ENCODE measurements at regions not wholly inside any gene's neighbourhood (a gene's known extent, or its start where the extent isn't known, plus 50 kb on each side); places are given as distances from the start of the nearest gene placed in this dataset.

DNA sequence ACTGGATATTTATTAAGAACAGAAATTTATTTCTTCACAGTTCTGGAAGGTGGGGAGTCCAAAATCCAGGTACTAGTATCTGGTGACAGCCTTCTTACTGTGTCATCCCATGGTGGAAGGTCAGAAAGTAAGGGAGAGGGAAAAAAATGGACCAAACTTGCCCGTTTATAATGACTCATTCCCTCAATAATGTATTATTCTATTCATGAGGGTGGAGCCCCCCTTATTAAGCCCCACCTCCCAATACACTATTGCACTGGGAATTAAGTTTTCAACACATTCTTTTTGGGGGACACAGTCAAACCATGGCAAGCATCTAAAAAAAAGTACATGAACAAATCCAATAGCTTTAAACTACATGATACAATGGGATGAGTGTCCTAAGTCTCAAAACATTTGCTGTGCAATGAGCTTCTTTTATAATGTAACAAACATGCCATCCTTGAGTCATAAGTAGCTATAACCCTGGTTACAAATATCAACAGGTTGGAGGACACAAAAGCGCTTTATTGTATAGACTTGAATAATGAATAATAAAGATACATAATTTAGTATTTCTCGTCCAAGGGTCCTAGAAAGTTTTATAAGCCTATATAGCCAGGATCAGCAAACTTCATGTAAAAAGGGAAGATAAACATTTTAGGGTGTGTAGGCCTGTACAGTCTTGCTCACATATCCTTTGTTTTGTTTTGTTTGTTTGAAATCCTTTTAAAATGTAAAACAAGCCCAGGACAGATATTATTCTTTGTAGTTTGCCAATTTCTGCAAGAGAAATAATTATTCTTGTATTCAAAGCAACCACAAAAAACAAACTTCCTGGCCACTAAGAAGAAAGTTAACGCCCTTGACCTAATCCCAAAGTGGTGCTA, 160.6 kb upstream of the RAP2B start:
- Mint-ChIP-seq H3K36me3 (ENCODE audit: low read depth) (no peaks in the 10 kb centered on the region), H3K27ac (no peak overlapping the region), H3K4me3 (ENCODE audit: low read depth) (no peak overlapping the region), H3K9me3 (no peaks in the 10 kb centered on the region), H3K27me3 (ENCODE audit: low read depth) (no peaks in the 10 kb centered on the region), H3K4me1 (ENCODE audit: low read depth) (no peaks in the 10 kb centered on the region)
- intact Hi-C loops (cut with micrococcal nuclease) = no loop called here
- no peak for DNase-seq (ENCODE audit: low spot score)

DNA sequence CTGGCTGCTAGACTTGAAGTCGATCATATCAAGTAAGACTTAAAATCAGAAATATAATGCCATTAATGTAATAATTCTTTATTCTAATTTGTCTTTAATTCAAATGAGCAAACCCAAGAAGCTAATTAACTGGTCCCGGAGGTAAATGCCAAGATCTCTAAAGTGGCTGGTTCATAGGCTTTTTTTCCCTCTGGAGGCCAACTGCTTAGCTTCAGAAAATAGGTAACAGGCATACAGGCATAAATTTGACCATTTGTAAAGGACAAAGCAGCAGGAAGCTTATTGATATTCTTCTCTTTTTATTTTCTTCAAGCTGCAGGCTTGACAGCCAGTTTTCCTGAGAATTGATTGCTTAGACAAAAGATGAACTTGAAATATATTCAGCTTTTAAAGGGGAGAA, 158.6 kb upstream of the RAP2B start:
- H3K4me1 Mint-ChIP-seq (ENCODE audit: low read depth) = no peaks in the 10 kb centered on the region
- H3K4me3 Mint-ChIP-seq (ENCODE audit: low read depth) = no peak overlapping the region
- no peak for DNase-seq (ENCODE audit: low spot score)
- intact Hi-C loops (cut with micrococcal nuclease) = no loop called here
- no peaks in the 10 kb centered on the region for H3K36me3 Mint-ChIP-seq (ENCODE audit: low read depth)
- H3K9me3 Mint-ChIP-seq = no peaks in the 10 kb centered on the region
- H3K27me3 Mint-ChIP-seq (ENCODE audit: low read depth) = no peaks in the 10 kb centered on the region
- no peak overlapping the region for H3K27ac Mint-ChIP-seq

DNA sequence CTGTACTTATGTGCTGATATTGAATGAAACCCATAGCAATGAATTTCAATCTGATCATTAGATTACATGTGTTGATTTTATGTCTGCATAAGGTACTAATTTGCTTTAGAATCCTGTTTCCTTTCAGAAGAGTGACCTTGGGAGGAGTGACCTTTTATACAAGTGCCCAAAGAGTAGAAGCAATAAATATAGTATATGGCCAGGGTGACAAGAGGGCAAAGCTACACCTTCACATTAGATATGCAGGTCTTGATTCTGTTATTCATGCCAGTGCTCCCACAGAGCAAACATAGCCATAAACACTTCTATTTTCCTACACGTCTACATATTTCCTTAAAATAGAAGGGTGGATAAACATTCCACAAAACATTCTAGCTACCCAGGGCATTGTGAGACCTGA, 158.2 kb upstream of the RAP2B start:
- no peaks in the 10 kb centered on the region for H3K36me3 Mint-ChIP-seq (ENCODE audit: low read depth)
- H3K27ac Mint-ChIP-seq = no peak overlapping the region
- intact Hi-C loops (cut with micrococcal nuclease) = no loop called here

DNA sequence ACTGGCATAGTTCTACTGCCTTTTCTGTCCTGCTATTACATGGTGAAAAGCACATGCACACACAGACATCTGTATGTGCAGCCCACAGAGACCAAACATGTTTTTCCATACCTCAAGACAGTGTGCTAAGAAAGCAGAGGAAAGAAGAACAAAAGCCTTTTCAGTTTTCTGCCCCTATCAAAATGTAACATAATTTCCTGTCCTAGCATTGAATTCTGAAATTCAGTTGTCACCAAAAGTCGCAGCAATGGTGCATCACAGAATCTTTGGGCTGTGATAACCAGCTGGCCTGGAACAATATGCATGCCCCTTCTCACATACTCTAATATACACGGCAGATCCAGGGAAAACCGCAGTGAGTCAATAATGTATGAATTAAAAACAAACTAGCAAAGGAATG, 153.8 kb upstream of the RAP2B start:
- intact Hi-C loops (cut with micrococcal nuclease) = no loop called here
- Mint-ChIP-seq H3K36me3 (ENCODE audit: low read depth) (no peaks in the 10 kb centered on the region), H3K4me1 (ENCODE audit: low read depth) (no peaks in the 10 kb centered on the region)

More for the DNA sequence above, 158.2 kb upstream of the RAP2B start:
- H3K9me3 Mint-ChIP-seq = no peaks in the 10 kb centered on the region
- no peaks in the 10 kb centered on the region for H3K4me1 Mint-ChIP-seq (ENCODE audit: low read depth)
- no peak overlapping the region for H3K4me3 Mint-ChIP-seq (ENCODE audit: low read depth)
- H3K27me3 Mint-ChIP-seq (ENCODE audit: low read depth) = no peaks in the 10 kb centered on the region
- DNase-seq (ENCODE audit: low spot score) = no peak

DNA sequence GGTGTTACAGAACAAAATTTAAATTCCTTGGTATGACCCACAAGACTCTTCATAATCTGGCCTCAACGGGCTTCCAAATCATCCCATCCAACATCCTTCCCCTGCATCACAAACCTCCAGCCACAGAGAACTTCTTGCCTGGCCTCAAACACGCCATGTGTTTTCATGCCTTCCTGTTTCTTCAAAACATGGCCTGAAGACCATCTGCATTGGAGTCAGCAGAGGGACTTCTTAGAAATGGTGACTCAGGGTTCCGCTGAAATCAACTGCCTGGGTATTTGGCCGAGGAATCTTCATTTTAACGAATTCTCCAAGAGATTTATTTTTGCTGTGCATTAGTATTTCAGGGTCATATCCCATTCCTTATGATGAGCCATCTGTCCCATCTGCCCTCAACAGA, 138.1 kb upstream of the RAP2B start:
- no peaks in the 10 kb centered on the region for H3K36me3 Mint-ChIP-seq (ENCODE audit: low read depth)
- H3K27ac Mint-ChIP-seq = no peak overlapping the region
- no peak overlapping the region for H3K4me3 Mint-ChIP-seq (ENCODE audit: low read depth)
- peaks cover 6% of the 10 kb centered on the region for H3K27me3 Mint-ChIP-seq (ENCODE audit: low read depth)
- no peaks in the 10 kb centered on the region for H3K9me3 Mint-ChIP-seq
- no peaks in the 10 kb centered on the region for H3K4me1 Mint-ChIP-seq (ENCODE audit: low read depth)
- no peak for DNase-seq (ENCODE audit: low spot score)
- intact Hi-C loops (cut with micrococcal nuclease) = loop anchor here (10.0 kb wide), 1 partner anchor 991 kb away; no protein-coding TSS in a partner anchor

More for the DNA sequence above, 153.8 kb upstream of the RAP2B start:
- no peak for DNase-seq (ENCODE audit: low spot score)
- Mint-ChIP-seq H3K27me3 (ENCODE audit: low read depth) (peaks cover 2% of the 10 kb centered on the region), H3K9me3 (no peaks in the 10 kb centered on the region), H3K27ac (no peak overlapping the region), H3K4me3 (ENCODE audit: low read depth) (no peak overlapping the region)

DNA sequence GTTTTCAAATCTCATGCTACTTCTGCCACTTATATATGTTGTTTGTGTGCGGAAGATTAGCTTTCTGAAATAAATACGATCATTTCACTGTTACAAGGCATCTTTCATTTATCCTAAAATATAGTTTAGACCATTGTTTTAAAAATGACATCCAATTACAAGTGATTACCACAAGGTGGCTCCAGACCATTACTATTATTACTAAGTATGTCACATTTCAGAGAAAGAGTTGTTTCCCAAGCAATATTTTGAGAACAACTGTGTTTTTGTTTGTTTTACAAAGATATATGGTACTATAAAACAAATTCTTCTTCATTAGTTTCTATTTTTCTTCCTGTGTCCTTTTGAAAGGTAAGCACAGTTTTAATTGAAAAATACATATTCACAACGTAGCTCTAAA, 136.0 kb upstream of the RAP2B start:
- no peak overlapping the region for H3K27ac Mint-ChIP-seq
- peaks cover 11% of the 10 kb centered on the region for H3K27me3 Mint-ChIP-seq (ENCODE audit: low read depth)
- no peak overlapping the region for H3K4me3 Mint-ChIP-seq (ENCODE audit: low read depth)
- intact Hi-C loops (cut with micrococcal nuclease) = loop anchor here (1.0 to 10.0 kb wide), 3 partner anchors 741 to 1227 kb away; no protein-coding TSS in a partner anchor
- no peaks in the 10 kb centered on the region for H3K36me3 Mint-ChIP-seq (ENCODE audit: low read depth)
- DNase-seq (ENCODE audit: low spot score) = no peak
- no peaks in the 10 kb centered on the region for H3K9me3 Mint-ChIP-seq
- no peaks in the 10 kb centered on the region for H3K4me1 Mint-ChIP-seq (ENCODE audit: low read depth)

DNA sequence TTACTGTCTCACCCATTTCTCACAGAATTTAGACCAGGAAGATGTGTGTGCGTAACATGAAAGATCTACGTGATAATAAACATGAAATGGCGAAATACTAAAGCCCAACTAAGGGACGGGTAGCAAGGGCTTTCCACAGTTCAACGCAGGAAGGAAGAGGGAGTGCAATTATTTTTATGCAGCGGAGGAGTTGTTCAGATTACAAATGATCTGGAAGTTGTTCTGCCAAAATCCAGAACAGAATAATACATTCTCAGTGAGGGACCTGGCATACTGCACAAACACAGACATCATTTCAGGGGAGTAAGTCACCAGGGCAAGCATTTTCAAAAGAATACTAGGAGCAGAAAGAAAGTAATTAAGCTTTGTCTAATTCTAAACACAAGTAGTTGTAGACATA, 133.6 kb upstream of the RAP2B start:
- no peak for DNase-seq (ENCODE audit: low spot score)
- Mint-ChIP-seq H3K4me1 (ENCODE audit: low read depth) (no peaks in the 10 kb centered on the region), H3K9me3 (no peaks in the 10 kb centered on the region), H3K27me3 (ENCODE audit: low read depth) (peaks cover 21% of the 10 kb centered on the region), H3K27ac (no peak overlapping the region), H3K4me3 (ENCODE audit: low read depth) (no peak overlapping the region), H3K36me3 (ENCODE audit: low read depth) (no peaks in the 10 kb centered on the region)
- intact Hi-C loops (cut with micrococcal nuclease) = loop anchor here (5.0 to 10.0 kb wide), 2 partner anchors 739 to 986 kb away; no protein-coding TSS in a partner anchor

DNA sequence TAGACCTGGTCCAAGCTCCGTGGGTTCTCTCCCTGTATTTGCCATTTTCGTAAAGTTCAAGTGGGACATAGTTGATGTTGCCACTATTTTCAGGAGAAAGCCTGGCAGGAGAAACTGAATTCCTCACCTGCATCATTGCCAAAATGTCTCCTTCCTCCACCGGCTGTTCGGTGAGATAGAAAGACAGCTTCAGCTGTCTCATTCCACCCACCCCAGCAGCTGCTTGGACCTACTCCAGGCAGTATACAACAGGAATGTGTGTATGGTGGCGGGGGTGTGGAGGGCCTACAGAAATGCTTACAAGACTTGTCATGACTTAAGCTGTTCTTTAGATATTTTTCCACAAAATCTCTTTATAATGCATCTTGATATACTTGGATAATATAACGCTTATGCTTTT, 132.7 kb upstream of the RAP2B start:
- H3K36me3 Mint-ChIP-seq (ENCODE audit: low read depth) = no peaks in the 10 kb centered on the region
- no peak overlapping the region for H3K27ac Mint-ChIP-seq
- H3K4me1 Mint-ChIP-seq (ENCODE audit: low read depth) = no peaks in the 10 kb centered on the region
- H3K4me3 Mint-ChIP-seq (ENCODE audit: low read depth) = no peak overlapping the region
- DNase-seq (ENCODE audit: low spot score) = no peak
- intact Hi-C loops (cut with micrococcal nuclease) = loop anchor here (5.0 to 10.0 kb wide), 2 partner anchors 738 to 985 kb away; no protein-coding TSS in a partner anchor
- peaks cover 19% of the 10 kb centered on the region for H3K27me3 Mint-ChIP-seq (ENCODE audit: low read depth)
- no peaks in the 10 kb centered on the region for H3K9me3 Mint-ChIP-seq

DNA sequence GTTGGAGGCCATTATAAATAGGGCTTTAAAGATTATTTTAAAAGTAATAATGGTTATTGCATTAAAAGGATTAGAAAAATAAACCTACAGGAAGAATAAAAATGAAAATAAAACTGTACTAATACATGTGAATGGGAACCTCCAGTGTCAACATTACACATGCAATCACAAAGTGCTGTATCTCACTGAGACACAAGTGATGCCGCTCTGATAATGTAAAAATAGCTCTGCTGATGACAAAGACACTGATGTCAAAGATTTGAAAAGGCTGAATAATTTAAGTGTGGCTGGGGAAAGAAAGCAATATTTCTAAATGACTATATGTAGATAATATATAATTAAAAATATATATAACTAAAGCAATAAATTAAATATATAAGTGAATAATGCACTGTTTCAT, 129.1 kb upstream of the RAP2B start:
- H3K27me3 Mint-ChIP-seq (ENCODE audit: low read depth) = peaks cover 18% of the 10 kb centered on the region
- DNase-seq (ENCODE audit: low spot score) = no peak
- H3K4me1 Mint-ChIP-seq (ENCODE audit: low read depth) = no peaks in the 10 kb centered on the region
- H3K27ac Mint-ChIP-seq = no peak overlapping the region
- no peaks in the 10 kb centered on the region for H3K9me3 Mint-ChIP-seq
- intact Hi-C loops (cut with micrococcal nuclease) = no loop called here
- no peak overlapping the region for H3K4me3 Mint-ChIP-seq (ENCODE audit: low read depth)
- no peaks in the 10 kb centered on the region for H3K36me3 Mint-ChIP-seq (ENCODE audit: low read depth)

DNA sequence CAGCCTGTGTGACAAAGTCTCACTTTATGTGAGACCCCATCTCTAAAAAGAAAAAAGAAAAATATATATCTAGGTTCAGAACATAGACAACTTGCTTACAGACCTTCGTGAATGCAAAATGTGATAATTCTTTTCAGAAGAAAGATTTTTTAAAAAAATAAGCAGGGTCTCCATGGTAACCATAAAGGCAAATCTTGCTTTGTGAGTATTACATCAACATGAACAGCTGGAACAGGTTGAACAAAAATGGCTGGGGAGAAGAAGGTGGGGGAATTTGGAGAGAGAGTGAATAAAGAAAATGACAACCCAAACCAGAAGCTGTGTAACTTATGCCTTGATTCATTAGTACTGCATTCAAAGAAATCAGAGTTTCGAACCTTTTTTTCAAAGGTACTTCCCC, 125.2 kb upstream of the RAP2B start:
- Mint-ChIP-seq H3K4me1 (ENCODE audit: low read depth) (peaks cover 4% of the 10 kb centered on the region), H3K27ac (no peak overlapping the region), H3K9me3 (no peaks in the 10 kb centered on the region), H3K4me3 (ENCODE audit: low read depth) (no peak overlapping the region), H3K27me3 (ENCODE audit: low read depth) (peaks cover 8% of the 10 kb centered on the region), H3K36me3 (ENCODE audit: low read depth) (no peaks in the 10 kb centered on the region)
- intact Hi-C loops (cut with micrococcal nuclease) = no loop called here
- no peak for DNase-seq (ENCODE audit: low spot score)

DNA sequence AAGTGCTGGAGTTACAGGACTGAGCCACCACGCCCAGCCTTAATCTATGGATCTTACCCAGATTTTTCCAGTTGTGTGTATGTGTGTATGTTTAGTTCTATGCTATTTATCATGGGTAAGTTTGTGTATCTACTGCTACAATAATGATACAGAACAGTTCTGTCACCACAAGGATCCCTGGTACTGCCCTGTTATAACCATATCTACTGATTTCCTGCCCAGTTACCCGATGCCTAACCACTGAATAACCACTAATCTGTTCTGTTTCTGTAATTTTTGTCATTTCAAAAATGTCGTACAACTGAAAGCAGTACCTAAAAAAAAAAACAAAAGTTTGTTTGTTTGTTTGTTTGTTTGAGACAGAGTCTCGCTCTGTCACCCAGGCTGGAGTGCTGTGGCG, 123.7 kb upstream of the RAP2B start:
- no peaks in the 10 kb centered on the region for H3K27me3 Mint-ChIP-seq (ENCODE audit: low read depth)
- DNase-seq (ENCODE audit: low spot score) = no peak
- H3K4me3 Mint-ChIP-seq (ENCODE audit: low read depth) = no peak overlapping the region
- intact Hi-C loops (cut with micrococcal nuclease) = no loop called here
- no peak overlapping the region for H3K27ac Mint-ChIP-seq
- H3K9me3 Mint-ChIP-seq = no peaks in the 10 kb centered on the region
- peaks cover 6% of the 10 kb centered on the region for H3K4me1 Mint-ChIP-seq (ENCODE audit: low read depth)
- no peaks in the 10 kb centered on the region for H3K36me3 Mint-ChIP-seq (ENCODE audit: low read depth)

DNA sequence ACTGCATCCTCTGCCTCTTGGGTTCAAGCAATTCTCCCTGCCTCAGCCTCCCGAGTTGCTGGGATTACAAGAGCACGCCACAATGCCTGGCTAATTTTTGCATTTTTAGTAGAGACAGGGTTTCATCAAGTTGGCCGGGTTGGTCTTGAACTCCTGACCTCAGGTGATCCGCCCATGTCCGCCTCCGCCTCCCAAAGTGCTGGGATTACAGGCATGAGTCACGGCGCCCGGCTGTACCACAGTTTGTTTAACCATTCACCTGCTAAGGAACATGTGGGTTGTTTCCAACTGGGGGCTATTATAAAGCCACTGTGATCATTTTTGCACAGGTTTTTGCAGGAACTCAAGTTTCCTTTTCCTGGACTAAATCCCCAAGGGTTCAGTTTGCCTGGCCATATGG, 123.2 kb upstream of the RAP2B start:
- H3K27me3 Mint-ChIP-seq (ENCODE audit: low read depth) = no peaks in the 10 kb centered on the region
- H3K27ac Mint-ChIP-seq = no peak overlapping the region
- intact Hi-C loops (cut with micrococcal nuclease) = no loop called here
- H3K9me3 Mint-ChIP-seq = no peaks in the 10 kb centered on the region
- no peak for DNase-seq (ENCODE audit: low spot score)
- H3K36me3 Mint-ChIP-seq (ENCODE audit: low read depth) = no peaks in the 10 kb centered on the region
- H3K4me3 Mint-ChIP-seq (ENCODE audit: low read depth) = no peak overlapping the region
- H3K4me1 Mint-ChIP-seq (ENCODE audit: low read depth) = peaks cover 8% of the 10 kb centered on the region

DNA sequence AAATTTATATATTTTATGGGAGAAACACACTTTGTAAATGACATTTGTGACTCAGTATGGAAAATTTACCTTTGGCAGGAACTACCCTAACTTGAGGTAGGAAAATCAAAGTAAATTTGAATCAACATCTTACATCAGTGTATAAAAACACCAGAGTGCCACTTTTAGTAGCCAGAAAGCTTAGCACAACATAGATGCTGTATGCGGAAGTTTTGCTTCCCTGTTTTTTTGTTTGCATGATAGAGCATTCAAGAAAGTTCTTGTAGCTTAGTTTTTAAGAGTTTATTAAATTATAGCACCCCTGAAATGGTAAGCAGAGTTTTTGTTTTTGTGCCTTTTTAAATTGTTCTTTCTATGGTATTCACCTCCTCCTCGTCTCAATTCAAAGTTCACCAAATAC, 120.8 kb upstream of the RAP2B start:
- Mint-ChIP-seq H3K36me3 (ENCODE audit: low read depth) (no peaks in the 10 kb centered on the region), H3K27me3 (ENCODE audit: low read depth) (peaks cover 4% of the 10 kb centered on the region), H3K4me3 (ENCODE audit: low read depth) (no peak overlapping the region), H3K4me1 (ENCODE audit: low read depth) (peaks cover 9% of the 10 kb centered on the region), H3K27ac (no peak overlapping the region), H3K9me3 (no peaks in the 10 kb centered on the region)
- DNase-seq (ENCODE audit: low spot score) = no peak
- intact Hi-C loops (cut with micrococcal nuclease) = loop anchor here (5.0 kb wide), 1 partner anchor 556 kb away; no protein-coding TSS in a partner anchor
